CD14-positive monocyte (primary cell): ENCODE measurements at regions not wholly inside any gene's neighbourhood (a gene's known extent, or its start where the extent isn't known, plus 50 kb on each side); places are given as distances from the start of the nearest gene placed in this dataset.

ENCODE experiments used
- DNase-seq, 3 donors: peaks; one replicate each; pipeline ENCODE4 v3.0.0-alpha.2; 2011 to 2022
- H2AFZ ChIP-seq: 2 replicates; pipeline ENCODE4 v1.6.0; 2012; ENCODE audit warnings: mild to moderate bottlenecking, low read depth, low read length, inconsistent platforms; ENCODE audit not compliant: insufficient read depth, poor library complexity, severe bottlenecking
- H3K27ac ChIP-seq, 2 donors: 1 replicate in 1 of 2; 2 replicates in 1 of 2; pipeline ENCODE4 v1.5.1; 2012 to 2013; ENCODE audit warnings: low read length in 2 of 2, control low read depth in 1 of 2, inconsistent platforms in 1 of 2, low read depth in 1 of 2, mild to moderate bottlenecking in 1 of 2
- H3K27me3 ChIP-seq, 2 donors: one replicate each; pipeline versions ENCODE4 v1.6.0 to v1.6.1; 2011 to 2013; ENCODE audit warnings: low read length in 2 of 2; ENCODE audit not compliant: control insufficient read depth in 2 of 2, insufficient read depth in 2 of 2
- H3K36me3 ChIP-seq, 2 donors: replicated peaks in 1 of 2; 1 replicate in 1 of 2; 2 replicates in 1 of 2; pipeline versions ENCODE4 v1.5.1 to v1.6.1; 2012 to 2013; ENCODE audit warnings: low read length in 2 of 2, control low read depth in 1 of 2, inconsistent platforms in 1 of 2, mild to moderate bottlenecking in 1 of 2; ENCODE audit not compliant: insufficient read depth in 2 of 2, control insufficient read depth in 1 of 2
- H3K4me1 ChIP-seq, 2 donors: 1 replicate in 1 of 2; 2 replicates in 1 of 2; pipeline versions ENCODE4 v1.5.1 to v1.6.1; 2012 to 2013; ENCODE audit warnings: low read length in 2 of 2, control low read depth in 1 of 2, inconsistent platforms in 1 of 2, mild to moderate bottlenecking in 1 of 2, moderate library complexity in 1 of 2; ENCODE audit not compliant: insufficient read depth in 2 of 2, control insufficient read depth in 1 of 2
- H3K4me2 ChIP-seq: replicated peaks from 2 replicates; pipeline ENCODE3; 2012; ENCODE audit warnings: low read length, moderate library complexity, mild to moderate bottlenecking; ENCODE audit not compliant: poor library complexity, severe bottlenecking; ENCODE audit errors: extremely low read depth
- H3K4me3 ChIP-seq, 3 experiments: fragments of 200-600 bp in 1 of 3; sonication (generic) in 1 of 3; replicated peaks in 1 of 3; 1 replicate in 2 of 3; 2 replicates in 1 of 3; pipeline ENCODE4 v1.5.1; 2011 to 2013; ENCODE audit warnings: low read length in 3 of 3, mild to moderate bottlenecking in 3 of 3, control low read depth in 2 of 3, low read depth in 2 of 3, inconsistent platforms in 1 of 3, moderate library complexity in 1 of 3
- H3K79me2 ChIP-seq: 2 replicates; pipeline ENCODE4 v1.6.0; 2012; ENCODE audit warnings: mild to moderate bottlenecking, control low read depth, inconsistent platforms, low read length, moderate library complexity; ENCODE audit not compliant: insufficient read depth
- H3K9ac ChIP-seq: 2 replicates; pipeline ENCODE4 v1.6.0; 2017; ENCODE audit warnings: low read length, mild to moderate bottlenecking; ENCODE audit not compliant: insufficient read depth, poor library complexity, severe bottlenecking
- H3K9me3 ChIP-seq, 2 donors: replicated peaks in 1 of 2; 1 replicate in 1 of 2; 2 replicates in 1 of 2; pipeline versions ENCODE4 v1.5.1 to v1.6.1; 2012 to 2013; ENCODE audit warnings: low read length in 2 of 2, control low read depth in 1 of 2; ENCODE audit not compliant: control insufficient read depth in 1 of 2, insufficient read depth in 1 of 2
- H4K20me1 ChIP-seq: 2 replicates; pipeline ENCODE4 v1.6.0; 2012; ENCODE audit warnings: mild to moderate bottlenecking, low read length, control low read depth, moderate library complexity; ENCODE audit not compliant: insufficient read depth
- H3K27ac Mint-ChIP-seq, 7 donors: one replicate each; pipeline ENCODE4 v1.8.0; 2020; ENCODE audit warnings: mild to moderate bottlenecking in 7 of 7, mixed read lengths in 7 of 7, moderate library complexity in 6 of 7, inconsistent platforms in 2 of 7
- H3K27me3 Mint-ChIP-seq, 3 donors: one replicate each; pipeline ENCODE4 v1.8.0; 2021 to 2022; ENCODE audit warnings: low read depth in 3 of 3, mild to moderate bottlenecking in 3 of 3, mixed read lengths in 3 of 3, moderate library complexity in 3 of 3, inconsistent platforms in 1 of 3
- H3K36me3 Mint-ChIP-seq, 2 donors: one replicate each; pipeline ENCODE4 v1.8.0; 2020; ENCODE audit warnings: mixed read lengths in 2 of 2, inconsistent platforms in 1 of 2, mild to moderate bottlenecking in 1 of 2
- H3K4me1 Mint-ChIP-seq: one replicate; pipeline ENCODE4 v1.8.0; 2020; ENCODE audit warnings: mild to moderate bottlenecking, mixed read lengths
- H3K4me3 Mint-ChIP-seq, 2 donors: one replicate each; pipeline ENCODE4 v1.8.0; 2020; ENCODE audit warnings: mild to moderate bottlenecking in 2 of 2, mixed read lengths in 2 of 2, moderate library complexity in 1 of 2
- H3K9me3 Mint-ChIP-seq, 7 donors: one replicate each; pipeline ENCODE4 v1.8.0; 2020 to 2022; ENCODE audit warnings: mixed read lengths in 7 of 7, mild to moderate bottlenecking in 6 of 7, moderate library complexity in 6 of 7, inconsistent platforms in 2 of 7
- WGBS: methylation state at CpG from one replicate; pipeline ENCODE4 v1.1.5; 2013; ENCODE audit warnings: missing lambda C conversion rate; ENCODE audit not compliant: insufficient coverage; 5-methylcytosine and 5-hydroxymethylcytosine counted together
- intact Hi-C, 2 donors: fragments of 100-400 bp; cut with micrococcal nuclease; formaldehyde crosslinking; loops; one replicate each; pipeline versions ENCODE4 v1.15.0 to v1.15.1; 2023
- TF ChIP-seq, protein P1 (sequence below): fragments of 200-600 bp; IDR thresholded peaks from one replicate; pipeline ENCODE4 v1.8.0; 2022; ENCODE audit warnings: antibody characterized with exemption, mild to moderate bottlenecking

DNA sequence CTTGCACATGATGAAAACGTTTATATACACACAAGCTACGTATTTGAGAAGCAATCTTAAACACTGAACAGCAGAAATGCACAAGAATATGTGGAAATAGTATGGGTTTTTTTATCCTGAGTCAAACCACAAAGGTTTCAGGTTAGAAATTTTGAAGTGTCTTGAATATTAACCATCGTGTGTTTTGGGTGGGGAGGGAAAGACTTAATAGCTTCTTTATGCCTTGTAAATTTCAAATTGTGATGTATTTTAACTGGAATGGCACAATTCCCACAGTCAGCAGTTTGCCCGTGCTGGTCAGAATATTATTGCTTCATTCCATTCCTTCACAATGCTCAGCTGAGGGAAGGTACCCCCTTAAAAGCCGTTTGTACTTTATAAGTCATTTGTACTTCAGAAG is 67.4 kb upstream of the WDR1 start:
- H3K9me3 Mint-ChIP-seq = peaks cover 0 to 4% (median 0%) of the 10 kb centered on the region in 7 donors
- H3K79me2 ChIP-seq = no peaks in the 10 kb centered on the region
- no peak for DNase-seq
- peak overlapping the region; percentile 67 to 96 (median 83) for H3K27ac Mint-ChIP-seq
- H3K9me3 ChIP-seq = no peaks in the 10 kb centered on the region
- no peaks in the 10 kb centered on the region for H3K36me3 Mint-ChIP-seq
- H3K9ac ChIP-seq = no peak overlapping the region
- H3K27me3 Mint-ChIP-seq = peaks cover 0 to 4% (median 3%) of the 10 kb centered on the region in 3 donors
- peaks cover 49% of the 10 kb centered on the region in 2 donors for H3K4me1 ChIP-seq
- intact Hi-C loops = loop anchor here in 1 of 2 donors (5.0 kb wide), 1 partner anchor 63 kb away; no protein-coding TSS in a partner anchor
- no peaks in the 10 kb centered on the region for H3K36me3 ChIP-seq
- H3K4me1 Mint-ChIP-seq = peaks cover 59% of the 10 kb centered on the region
- H3K27ac ChIP-seq = peak overlapping the region in 1 of 2 donors; percentile 86
- no peak overlapping the region for H3K4me3 ChIP-seq
- no peaks in the 10 kb centered on the region for H3K27me3 ChIP-seq
- no peaks in the 10 kb centered on the region for H4K20me1 ChIP-seq
- no peak overlapping the region for H2AFZ ChIP-seq
- WGBS = 0% methylated on average over 1 of the region's 5 CpGs
- no peak overlapping the region for H3K4me2 ChIP-seq
- TF ChIP-seq, protein P1, sequence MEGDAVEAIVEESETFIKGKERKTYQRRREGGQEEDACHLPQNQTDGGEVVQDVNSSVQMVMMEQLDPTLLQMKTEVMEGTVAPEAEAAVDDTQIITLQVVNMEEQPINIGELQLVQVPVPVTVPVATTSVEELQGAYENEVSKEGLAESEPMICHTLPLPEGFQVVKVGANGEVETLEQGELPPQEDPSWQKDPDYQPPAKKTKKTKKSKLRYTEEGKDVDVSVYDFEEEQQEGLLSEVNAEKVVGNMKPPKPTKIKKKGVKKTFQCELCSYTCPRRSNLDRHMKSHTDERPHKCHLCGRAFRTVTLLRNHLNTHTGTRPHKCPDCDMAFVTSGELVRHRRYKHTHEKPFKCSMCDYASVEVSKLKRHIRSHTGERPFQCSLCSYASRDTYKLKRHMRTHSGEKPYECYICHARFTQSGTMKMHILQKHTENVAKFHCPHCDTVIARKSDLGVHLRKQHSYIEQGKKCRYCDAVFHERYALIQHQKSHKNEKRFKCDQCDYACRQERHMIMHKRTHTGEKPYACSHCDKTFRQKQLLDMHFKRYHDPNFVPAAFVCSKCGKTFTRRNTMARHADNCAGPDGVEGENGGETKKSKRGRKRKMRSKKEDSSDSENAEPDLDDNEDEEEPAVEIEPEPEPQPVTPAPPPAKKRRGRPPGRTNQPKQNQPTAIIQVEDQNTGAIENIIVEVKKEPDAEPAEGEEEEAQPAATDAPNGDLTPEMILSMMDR = no peak
- H3K4me3 Mint-ChIP-seq = no peak overlapping the region

DNA sequence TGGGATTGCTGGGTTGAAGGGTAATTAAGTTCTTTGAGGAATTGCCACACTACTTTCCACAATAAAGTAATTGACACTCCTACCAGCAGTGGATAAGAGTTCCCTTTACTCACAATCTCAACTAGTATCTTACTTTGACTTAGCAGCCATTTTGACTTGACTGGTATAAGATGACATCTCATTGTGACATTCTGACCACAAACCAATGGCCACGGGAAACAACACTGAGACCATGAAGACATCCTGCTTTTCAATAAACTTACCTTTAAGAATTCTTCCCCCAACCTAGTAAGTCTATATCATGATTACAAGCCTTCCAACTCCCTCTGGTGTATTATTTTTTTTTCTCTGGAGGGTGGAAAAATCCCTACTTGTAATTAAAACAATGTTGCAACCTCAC is 66.9 kb upstream of the WDR1 start:
- H2AFZ ChIP-seq = no peak overlapping the region
- peaks cover 59% of the 10 kb centered on the region for H3K4me1 Mint-ChIP-seq
- TF ChIP-seq, protein P1 = no peak
- H3K27me3 ChIP-seq = no peaks in the 10 kb centered on the region
- H3K9me3 Mint-ChIP-seq = peaks cover 0 to 8% (median 0%) of the 10 kb centered on the region in 7 donors
- H3K27ac Mint-ChIP-seq = peak overlapping the region; percentile 67 to 96 (median 83)
- WGBS = no CpG with 5 or more reads among the region's 1 CpG
- peak; percentile 33 to 60 (median 48) for DNase-seq
- no peak overlapping the region for H3K4me2 ChIP-seq
- H3K9ac ChIP-seq = no peak overlapping the region
- no peak overlapping the region for H3K4me3 ChIP-seq
- no peaks in the 10 kb centered on the region for H3K36me3 ChIP-seq
- intact Hi-C loops = loop anchor here in 1 of 2 donors (5.0 kb wide), 1 partner anchor 64 kb away; no protein-coding TSS in a partner anchor
- H3K79me2 ChIP-seq = no peaks in the 10 kb centered on the region
- H3K36me3 Mint-ChIP-seq = no peaks in the 10 kb centered on the region
- H3K9me3 ChIP-seq = no peaks in the 10 kb centered on the region
- no peak overlapping the region for H3K4me3 Mint-ChIP-seq
- peaks cover 0 to 4% (median 3%) of the 10 kb centered on the region in 3 donors for H3K27me3 Mint-ChIP-seq
- H3K4me1 ChIP-seq = peaks cover 49% of the 10 kb centered on the region in 2 donors
- peak overlapping the region in 1 of 2 donors; percentile 86 for H3K27ac ChIP-seq
- H4K20me1 ChIP-seq = no peaks in the 10 kb centered on the region
